Caco-2 (cell line): ENCODE measurements at regions not wholly inside any gene's neighbourhood (a gene's known extent, or its start where the extent isn't known, plus 50 kb on each side); places are given as distances from the start of the nearest gene placed in this dataset.

Experiments
- BruUV-seq: library from RNA; stranded (reverse); fragments of 400-500 nt; replicated peaks from 2 replicates; lab custom pipeline; 2021; lab: Mats Ljungman, UMichigan
- CTCF ChIA-PET: fragments of 300-600 bp; sonication (Branson Sonifier 250); formaldehyde crosslinking; loops from one replicate; lab custom pipeline; 2022; ENCODE audit warnings: antibody characterized with exemption; lab: Charles Lee
- POLR2A ChIA-PET: fragments of 300-600 bp; sonication (Branson Sonifier 250); formaldehyde crosslinking; loops from one replicate; lab custom pipeline; 2022; ENCODE audit warnings: antibody characterized with exemption; lab: Charles Lee
- DNase-seq, 2 experiments: peaks; one replicate each; pipeline versions ENCODE4 v3.0.0 to v3.0.0-alpha.2; 2020 to 2022
- H3K27me3 ChIP-seq: replicated peaks from 2 replicates; pipeline ENCODE4 v1.6.0; 2011; ENCODE audit warnings: low read length; ENCODE audit not compliant: control insufficient read depth, insufficient read depth
- H3K36me3 ChIP-seq: 2 replicates; pipeline ENCODE4 v1.5.1; 2011; ENCODE audit warnings: low read length; ENCODE audit not compliant: control insufficient read depth, insufficient read depth
- H3K4me1 ChIP-seq: fragments of 250-450 bp; sonication (Bioruptor Pico); 2 replicates; pipeline ENCODE4 v1.5.1; 2020; ENCODE audit warnings: mild to moderate bottlenecking
- H3K4me3 ChIP-seq: 2 replicates; pipeline ENCODE4 v1.5.1; 2011; ENCODE audit warnings: low read depth, mild to moderate bottlenecking, control low read depth, low read length
- H3K9me3 ChIP-seq: fragments of 250-450 bp; sonication (Bioruptor Pico); 2 replicates; pipeline ENCODE4 v1.5.1; 2020; ENCODE audit warnings: mild to moderate bottlenecking, moderate library complexity
- H3K27ac Mint-ChIP-seq: one replicate; pipeline ENCODE4 v1.8.0; 2022; ENCODE audit warnings: mixed read lengths; ENCODE audit not compliant: unreplicated experiment
- H3K27me3 Mint-ChIP-seq: one replicate; pipeline ENCODE4 v1.8.0; 2022; ENCODE audit warnings: mixed read lengths; ENCODE audit not compliant: insufficient read depth, unreplicated experiment
- H3K36me3 Mint-ChIP-seq: one replicate; pipeline ENCODE4 v1.8.0; 2022; ENCODE audit warnings: mild to moderate bottlenecking, mixed read lengths; ENCODE audit not compliant: insufficient read depth, unreplicated experiment
- H3K4me1 Mint-ChIP-seq: one replicate; pipeline ENCODE4 v1.8.0; 2022; ENCODE audit warnings: low read depth, mixed read lengths; ENCODE audit not compliant: unreplicated experiment
- H3K4me3 Mint-ChIP-seq: one replicate; pipeline ENCODE4 v1.8.0; 2022; ENCODE audit warnings: mild to moderate bottlenecking, moderate library complexity, mixed read lengths; ENCODE audit not compliant: unreplicated experiment
- H3K9me3 Mint-ChIP-seq: one replicate; pipeline ENCODE4 v1.8.0; 2022; ENCODE audit warnings: mixed read lengths; ENCODE audit not compliant: unreplicated experiment
- CTCF ChIP-seq, 2 experiments: fragments of 200-600 bp in 1 of 2; IDR thresholded peaks; 1 replicate in 1 of 2; 2 replicates in 1 of 2; pipeline versions ENCODE4 v1.5.1 to v1.8.0; 2011 to 2022; ENCODE audit warnings: antibody characterized with exemption in 1 of 2, control low read depth in 1 of 2, inconsistent platforms in 1 of 2, low read depth in 1 of 2, low read length in 1 of 2, mild to moderate bottlenecking in 1 of 2, moderate library complexity in 1 of 2; ENCODE audit not compliant: insufficient read depth in 1 of 2, severe bottlenecking in 1 of 2, unreplicated experiment in 1 of 2
- intact Hi-C: fragments of 100-400 bp; cut with micrococcal nuclease; formaldehyde crosslinking; loops from one replicate; pipeline ENCODE4 v1.10.0; 2022; ENCODE audit not compliant: unreplicated experiment

GRCh38 chr10:78830976-78831375 is 237.8 kb upstream of the ZMIZ1 start:
- ChIA-PET POLR2A (no interaction called here), CTCF (no interaction called here)
- Histone ChIP-seq H3K4me1 (no peaks in the 10 kb centered on the region), H3K27me3 (no peaks in the 10 kb centered on the region), H3K4me3 (no peak overlapping the region), H3K36me3 (no peaks in the 10 kb centered on the region), H3K9me3 (no peaks in the 10 kb centered on the region)
- H3K27me3 Mint-ChIP-seq: peaks cover 8% of the 10 kb centered on the region
- intact Hi-C loops: no loop called here
- no TSS peak for BruUV-seq
- no peak for DNase-seq
- H3K9me3 Mint-ChIP-seq: no peaks in the 10 kb centered on the region
- no peak overlapping the region for H3K27ac Mint-ChIP-seq
- TF ChIP-seq CTCF (IDR thresholded peaks at IDR 0.05; ENCODE audit: insufficient read depth in 1 of 2, low read depth in 1 of 2, low read length in 1 of 2, severe bottlenecking in 1 of 2, unreplicated experiment in 1 of 2): no peak
- H3K4me1 Mint-ChIP-seq: no peaks in the 10 kb centered on the region
- no peak overlapping the region for H3K4me3 Mint-ChIP-seq
- H3K36me3 Mint-ChIP-seq: peaks cover 4% of the 10 kb centered on the region

- no peak for DNase-seq
These were observed 237.3 kb upstream of the ZMIZ1 start for GRCh38 chr10:78831461-78831860.

GRCh38 chr10:78832281-78832680 is 236.5 kb upstream of the ZMIZ1 start:
- POLR2A ChIA-PET: no interaction called here
- TF ChIP-seq CTCF (IDR thresholded peaks at IDR 0.05; ENCODE audit: insufficient read depth in 1 of 2, low read depth in 1 of 2, low read length in 1 of 2, severe bottlenecking in 1 of 2, unreplicated experiment in 1 of 2): no peak
- DNase-seq: no peak
- no peak overlapping the region for H3K27ac Mint-ChIP-seq
- CTCF ChIA-PET: no interaction called here
- peaks cover 11% of the 10 kb centered on the region for H3K27me3 Mint-ChIP-seq
- peaks cover 3% of the 10 kb centered on the region; the same call in 1 of the 2 replicates for H3K9me3 ChIP-seq
- no peaks in the 10 kb centered on the region for H3K36me3 ChIP-seq
- BruUV-seq: no TSS peak
- H3K27me3 ChIP-seq: no peaks in the 10 kb centered on the region
- H3K4me3 ChIP-seq: no peak overlapping the region
- peaks cover 4% of the 10 kb centered on the region for H3K36me3 Mint-ChIP-seq
- H3K9me3 Mint-ChIP-seq: no peaks in the 10 kb centered on the region
- intact Hi-C loops: no loop called here
- H3K4me1 Mint-ChIP-seq: no peaks in the 10 kb centered on the region
- no peak overlapping the region for H3K4me3 Mint-ChIP-seq
- no peaks in the 10 kb centered on the region for H3K4me1 ChIP-seq

More at GRCh38 chr10:78831461-78831860, 237.3 kb upstream of the ZMIZ1 start:
- no TSS peak for BruUV-seq
- Histone ChIP-seq H3K36me3 (no peaks in the 10 kb centered on the region), H3K4me3 (no peak overlapping the region), H3K9me3 (peaks cover 3% of the 10 kb centered on the region; the same call in 1 of the 2 replicates), H3K4me1 (no peaks in the 10 kb centered on the region), H3K27me3 (no peaks in the 10 kb centered on the region)
- no peak overlapping the region for H3K4me3 Mint-ChIP-seq
- intact Hi-C loops: no loop called here
- H3K36me3 Mint-ChIP-seq: peaks cover 4% of the 10 kb centered on the region
- H3K9me3 Mint-ChIP-seq: no peaks in the 10 kb centered on the region
- ChIA-PET POLR2A (no interaction called here), CTCF (no interaction called here)
- H3K27ac Mint-ChIP-seq: no peak overlapping the region
- no peak for TF ChIP-seq CTCF (IDR thresholded peaks at IDR 0.05; ENCODE audit: insufficient read depth in 1 of 2, low read depth in 1 of 2, low read length in 1 of 2, severe bottlenecking in 1 of 2, unreplicated experiment in 1 of 2)
- peaks cover 11% of the 10 kb centered on the region for H3K27me3 Mint-ChIP-seq
- no peaks in the 10 kb centered on the region for H3K4me1 Mint-ChIP-seq
